Right atrium auricular region (tissue), 2 donors: ENCODE measurements at regions not wholly inside any gene's neighbourhood (a gene's known extent, or its start where the extent isn't known, plus 50 kb on each side); places are given as distances from the start of the nearest gene placed in this dataset.

ENCODE experiments used
- DNase-seq: peaks from one replicate; pipeline ENCODE4 v3.0.0-alpha.2; 2019; ENCODE audit warnings: low spot score
- H3K27ac ChIP-seq, 2 donors: fragments of 200-600 bp; sonication (generic); 1 replicate in 1 of 2; 2 replicates in 1 of 2; pipeline ENCODE4 v1.5.1; 2016 to 2019
- H3K27me3 ChIP-seq, 2 donors: fragments of 200-600 bp; sonication (generic); one replicate each; pipeline versions ENCODE4 v1.5.1 to v1.6.0; 2017 to 2019
- H3K36me3 ChIP-seq: fragments of 200-600 bp; sonication (generic); one replicate; pipeline ENCODE4 v1.5.1; 2016
- H3K4me1 ChIP-seq, 2 donors: fragments of 200-600 bp; sonication (generic); one replicate each; pipeline versions ENCODE4 v1.5.1 to v1.6.0; 2017 to 2019
- H3K4me3 ChIP-seq, 2 donors: fragments of 200-600 bp; sonication (generic); 1 replicate in 1 of 2; 2 replicates in 1 of 2; pipeline ENCODE4 v1.5.1; 2017 to 2019; ENCODE audit warnings: mild to moderate bottlenecking in 1 of 2, moderate library complexity in 1 of 2
- H3K9me3 ChIP-seq, 2 donors: fragments of 200-600 bp; sonication (generic); one replicate each; pipeline ENCODE4 v1.5.1; 2019
- CTCF ChIP-seq, 2 donors: fragments of 200-600 bp; sonication (generic); IDR thresholded peaks; one replicate each; pipeline ENCODE4 v1.5.1; 2019; ENCODE audit warnings: antibody characterized with exemption in 2 of 2

DNA sequence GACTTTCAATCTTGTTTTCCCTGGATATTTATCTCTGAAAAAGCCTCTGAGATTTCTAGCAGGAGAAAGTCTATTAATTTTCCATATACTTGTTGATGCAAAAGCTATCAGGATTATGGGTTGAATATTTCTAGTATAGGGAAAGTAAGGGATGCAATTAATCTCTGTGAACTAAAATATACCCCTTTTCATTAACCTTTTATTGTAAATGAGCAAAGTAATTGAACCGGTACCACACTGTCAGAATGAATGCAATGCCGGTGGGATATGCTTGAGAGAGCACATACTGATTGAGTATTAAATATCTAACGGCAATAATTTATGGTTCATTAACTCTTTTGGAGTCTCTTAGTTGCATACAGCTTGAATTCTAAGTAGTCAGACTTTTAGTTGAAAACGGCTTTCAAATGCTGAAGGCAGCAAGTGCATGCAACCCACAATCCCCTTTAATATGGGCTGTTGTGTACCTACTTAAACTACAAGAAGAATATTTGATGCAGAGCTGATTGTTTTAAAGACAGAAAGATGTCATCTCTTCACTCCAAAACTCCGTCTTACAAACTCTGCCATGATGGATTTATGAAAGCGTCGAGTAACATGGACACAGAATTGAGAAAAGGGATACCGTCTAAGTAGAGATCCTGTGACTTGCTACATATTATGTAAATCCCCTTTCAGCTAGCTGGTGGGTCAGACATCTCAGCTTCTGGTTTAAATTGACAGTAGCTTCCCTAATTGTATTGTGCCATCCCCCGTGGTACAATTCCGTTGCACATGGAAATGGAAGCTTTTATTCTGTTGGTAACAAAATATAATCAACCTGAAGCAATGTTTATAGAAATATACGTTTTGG, 141.3 kb upstream of the CDH8 start:
- Histone ChIP-seq H3K36me3 (no peaks in the 10 kb centered on the region), H3K27me3 (no peaks in the 10 kb centered on the region), H3K4me1 (no peaks in the 10 kb centered on the region), H3K27ac (no peak overlapping the region), H3K4me3 (no peak overlapping the region), H3K9me3 (no peaks in the 10 kb centered on the region)
- no peak for DNase-seq
- no peak for TF ChIP-seq CTCF (IDR thresholded peaks at IDR 0.05)

DNA sequence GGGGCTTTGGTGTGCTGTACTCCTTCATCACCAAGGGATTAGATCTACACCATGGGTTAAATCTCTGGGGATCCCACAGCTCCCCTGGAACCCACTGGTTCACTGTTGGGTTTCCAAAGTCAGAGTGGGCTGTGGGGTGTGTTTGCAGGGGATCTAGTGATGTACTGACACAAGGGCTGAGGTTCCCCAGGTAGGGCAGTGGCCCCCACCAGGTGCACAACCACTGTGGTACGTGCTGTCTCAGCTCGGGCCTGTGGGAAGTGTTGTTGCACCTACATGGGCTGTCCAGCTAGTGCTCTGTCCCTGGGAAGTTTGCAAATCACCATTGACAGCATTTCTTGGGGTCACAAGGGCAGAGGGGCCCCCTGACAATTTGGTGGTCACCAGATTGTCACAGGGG, 134.4 kb upstream of the CDH8 start:
- no peak for DNase-seq
- H3K27ac ChIP-seq, result no peak overlapping the region
- H3K4me3 ChIP-seq, result no peak overlapping the region
- TF ChIP-seq CTCF (IDR thresholded peaks at IDR 0.05), result no peak
- no peaks in the 10 kb centered on the region for H3K4me1 ChIP-seq
- no peaks in the 10 kb centered on the region for H3K36me3 ChIP-seq
- H3K9me3 ChIP-seq, result peaks cover 0 to 4% of the 10 kb centered on the region in 2 donors
- no peaks in the 10 kb centered on the region for H3K27me3 ChIP-seq

- Histone ChIP-seq H3K9me3 (peaks cover 0 to 4% of the 10 kb centered on the region in 2 donors), H3K4me3 (no peak overlapping the region), H3K36me3 (no peaks in the 10 kb centered on the region), H3K27ac (no peak overlapping the region), H3K27me3 (no peaks in the 10 kb centered on the region), H3K4me1 (no peaks in the 10 kb centered on the region)
- no peak for TF ChIP-seq CTCF (IDR thresholded peaks at IDR 0.05)
- DNase-seq, result no peak
These were observed 131.3 kb upstream of the CDH8 start for GRCh38 chr16:62167551-62167950.

- H3K4me3 ChIP-seq, result no peak overlapping the region
- no peak for DNase-seq
- H3K36me3 ChIP-seq, result no peaks in the 10 kb centered on the region
- H3K27ac ChIP-seq, result no peak overlapping the region
- TF ChIP-seq CTCF (IDR thresholded peaks at IDR 0.05), result no peak
- no peaks in the 10 kb centered on the region for H3K4me1 ChIP-seq
- no peaks in the 10 kb centered on the region for H3K27me3 ChIP-seq
- H3K9me3 ChIP-seq, result no peaks in the 10 kb centered on the region
These were observed 121.3 kb upstream of the CDH8 start for GRCh38 chr16:62157544-62157943.

DNA sequence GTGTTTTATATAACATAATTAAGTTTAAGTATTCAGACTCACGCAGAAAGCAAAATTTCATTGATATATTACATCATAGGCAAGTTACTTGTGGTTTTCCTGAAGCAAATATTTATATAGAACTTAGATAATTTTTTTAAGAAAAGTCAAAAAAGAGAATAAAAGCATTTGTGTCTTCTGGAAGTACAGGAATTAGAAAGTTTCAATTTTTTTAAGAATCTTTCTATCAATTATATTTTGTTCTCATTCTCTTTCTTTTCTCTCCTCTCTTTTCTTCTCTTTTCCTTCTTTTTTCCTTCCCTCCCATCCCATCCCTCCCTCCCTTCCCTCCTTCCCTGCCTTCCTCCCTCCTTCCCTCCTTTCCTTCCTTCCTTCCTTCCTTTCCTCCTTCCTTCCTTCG, 120.7 kb upstream of the CDH8 start:
- Histone ChIP-seq H3K27ac (no peak overlapping the region), H3K4me1 (no peaks in the 10 kb centered on the region), H3K36me3 (no peaks in the 10 kb centered on the region), H3K4me3 (no peak overlapping the region), H3K9me3 (no peaks in the 10 kb centered on the region), H3K27me3 (no peaks in the 10 kb centered on the region)
- no peak for TF ChIP-seq CTCF (IDR thresholded peaks at IDR 0.05)
- DNase-seq, result no peak

GRCh38 chr16:62149631-62150030, 113.4 kb upstream of the CDH8 start:
- TF ChIP-seq CTCF (IDR thresholded peaks at IDR 0.05), result no peak
- no peaks in the 10 kb centered on the region for H3K27me3 ChIP-seq
- H3K4me3 ChIP-seq, result no peak overlapping the region
- no peak for DNase-seq
- no peaks in the 10 kb centered on the region for H3K36me3 ChIP-seq
- H3K4me1 ChIP-seq, result no peaks in the 10 kb centered on the region
- H3K9me3 ChIP-seq, result no peaks in the 10 kb centered on the region
- H3K27ac ChIP-seq, result no peak overlapping the region
